Activated T-cell treated with anti-CD3 and anti-CD28 coated beads for 4 hours (primary cell): ENCODE measurements at regions not wholly inside any gene's neighbourhood (a gene's known extent, or its start where the extent isn't known, plus 50 kb on each side); places are given as distances from the start of the nearest gene placed in this dataset.
"Not testable (repeated sequence)": the region's sequence is repeated elsewhere in the genome, so short reads cannot be mapped to it uniquely, and the experiment has no call there.

Source experiments
- DNase-seq: peaks from one replicate; pipeline ENCODE4 v3.0.0-alpha.2; 2020

DNA sequence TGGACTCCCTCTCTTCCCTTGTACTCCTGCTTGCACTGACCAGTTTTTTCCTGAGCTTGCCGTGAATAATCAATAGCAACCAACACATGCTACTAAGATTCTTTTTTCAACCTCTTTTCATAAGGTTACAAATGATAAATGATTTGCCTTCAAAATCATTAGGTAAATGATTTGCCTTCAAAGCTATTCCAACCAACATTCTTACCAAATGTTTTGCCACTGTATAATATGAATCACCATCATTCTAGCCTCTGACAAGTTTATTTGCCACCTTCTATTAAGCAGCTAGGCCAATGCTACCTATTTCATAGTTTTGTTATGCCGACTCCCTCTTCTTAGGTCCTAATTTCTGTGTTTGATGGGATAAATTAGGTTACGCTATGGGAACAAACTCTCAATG, 385.1 kb downstream of the DTWD2 start:
- DNase-seq: no peak

- no peak for DNase-seq
Measured at GRCh38 chr5:118598311-118598710, 390.0 kb downstream of the DTWD2 start.

DNA sequence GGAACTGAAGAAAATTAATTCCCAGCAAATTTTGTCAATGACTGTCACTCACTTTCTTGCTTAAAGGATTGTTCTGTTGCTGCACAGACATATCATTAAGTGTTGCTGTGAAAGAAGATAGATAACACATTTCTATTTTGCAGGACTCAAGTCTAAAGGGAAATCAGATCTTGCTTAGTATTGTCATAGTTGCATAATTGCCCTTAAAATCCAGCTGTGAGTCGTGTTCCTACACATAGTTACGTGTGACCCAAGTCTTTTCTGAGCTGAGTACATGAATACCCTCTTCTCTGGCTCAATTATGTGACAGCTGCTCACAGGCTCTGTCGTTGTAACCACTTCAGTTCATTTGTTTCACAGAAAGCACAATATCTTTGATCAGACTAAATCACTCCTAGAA, 390.8 kb downstream of the DTWD2 start:
- no peak for DNase-seq

GRCh38 chr5:118596255-118596654, 392.1 kb downstream of the DTWD2 start:
- DNase-seq: no peak

- no peak for DNase-seq
Measured at GRCh38 chr5:118593003-118593328, 395.4 kb downstream of the DTWD2 start.

GRCh38 chr5:118592229-118593002, 395.9 kb downstream of the DTWD2 start:
- DNase-seq: no peak

- no peak for DNase-seq
Measured at GRCh38 chr5:118590806-118591205, 397.5 kb downstream of the DTWD2 start.

DNA sequence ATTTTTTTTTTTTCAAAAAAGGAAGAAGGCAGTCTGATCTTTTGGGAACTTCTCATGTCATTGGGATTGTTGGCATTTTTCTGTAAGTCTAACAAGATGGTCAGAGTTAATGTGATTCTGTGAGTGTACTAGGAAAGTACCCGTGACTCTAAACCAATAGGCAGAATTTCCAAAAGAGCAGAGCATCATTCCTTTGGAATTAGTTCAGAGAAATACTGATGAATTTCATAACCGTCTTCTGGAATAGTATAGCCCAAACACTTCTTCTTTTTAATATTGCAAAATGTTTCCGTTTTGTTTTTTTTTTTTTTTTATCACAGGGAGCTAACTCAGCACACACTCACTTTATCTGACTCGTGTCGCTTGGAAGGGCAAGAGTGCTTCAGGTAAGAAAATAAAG, 407.4 kb downstream of the DTWD2 start:
- DNase-seq: no peak

- no peak for DNase-seq
Measured at GRCh38 chr5:118578093-118578492, 410.3 kb downstream of the DTWD2 start.

GRCh38 chr5:118577621-118578020, 410.7 kb downstream of the DTWD2 start:
- no peak for DNase-seq

- DNase-seq: not testable (repeated sequence)
Measured at GRCh38 chr5:118570276-118570675, 418.1 kb downstream of the DTWD2 start.

DNA sequence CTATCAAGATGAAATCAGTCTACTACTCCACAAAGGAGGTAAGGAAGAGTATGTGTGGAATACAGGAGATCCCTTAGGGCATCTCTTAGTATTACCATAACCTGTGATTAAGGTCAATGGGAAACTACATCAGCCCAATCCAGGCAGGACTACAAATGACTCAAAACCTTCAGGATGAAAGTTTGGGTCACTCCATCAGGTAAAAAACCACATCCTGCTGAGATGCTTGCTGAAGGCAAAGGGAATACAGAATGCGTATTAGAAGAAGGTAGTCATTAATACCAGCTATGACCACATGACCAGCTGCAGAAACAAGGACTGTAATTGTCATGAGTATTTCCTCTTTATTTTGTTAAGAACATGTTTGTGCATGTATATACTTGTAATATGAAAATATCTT, 418.8 kb downstream of the DTWD2 start:
- not testable (repeated sequence) for DNase-seq

DNA sequence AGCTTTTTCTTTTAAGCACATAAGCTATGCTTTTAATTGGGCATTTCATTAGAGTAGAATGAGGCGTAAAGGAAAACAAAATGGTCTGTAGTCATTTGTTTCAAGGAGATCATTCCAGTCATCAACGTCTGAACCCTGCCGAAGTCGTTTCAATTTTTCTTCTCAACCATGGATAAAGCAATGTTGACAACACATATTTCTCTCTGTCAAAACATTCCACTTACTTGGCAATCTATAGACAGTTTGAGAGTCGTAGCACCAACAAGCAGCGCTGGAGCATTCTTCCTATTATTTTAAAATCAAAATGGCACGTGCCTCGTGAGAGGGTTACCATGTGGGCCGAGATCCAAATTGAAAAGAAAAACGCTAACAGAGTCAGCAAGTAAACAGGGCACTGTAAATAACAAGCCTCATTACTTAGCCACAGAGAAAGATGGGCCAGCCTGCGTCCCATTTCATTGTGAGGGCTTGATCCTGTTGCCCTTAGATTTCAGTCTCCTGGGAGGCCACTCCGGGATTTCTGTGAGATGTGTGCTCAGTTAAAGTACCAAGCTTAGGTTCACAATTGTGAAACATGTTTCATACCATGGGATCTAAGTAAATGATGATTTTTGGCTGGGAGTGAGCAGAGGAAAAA, 422.9 kb downstream of the DTWD2 start:
- DNase-seq: no peak

GRCh38 chr5:118561971-118562370, 426.4 kb downstream of the DTWD2 start:
- no peak for DNase-seq

- DNase-seq: no peak
Measured at GRCh38 chr5:118561235-118561634, 427.1 kb downstream of the DTWD2 start.

DNA sequence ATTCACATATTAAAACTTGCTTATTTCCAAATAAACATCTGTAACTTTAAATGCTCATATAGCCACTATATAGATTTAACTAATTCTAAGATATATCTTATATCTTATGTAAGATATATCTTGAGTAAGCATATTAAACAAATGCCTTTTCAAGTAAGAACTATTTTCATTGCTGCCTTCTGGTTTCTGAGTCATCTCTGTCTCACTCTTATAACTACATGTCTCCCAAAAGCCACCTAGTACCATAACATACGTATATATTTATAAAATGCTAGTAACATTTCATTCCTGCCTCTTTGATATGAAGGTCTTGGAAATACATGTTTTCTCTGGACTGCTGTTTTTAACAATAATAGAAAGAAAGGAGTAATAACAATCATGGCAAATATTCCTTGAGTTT, 429.5 kb downstream of the DTWD2 start:
- no peak for DNase-seq

- DNase-seq: no peak
Measured at GRCh38 chr5:118557251-118557661, 431.1 kb downstream of the DTWD2 start.

DNA sequence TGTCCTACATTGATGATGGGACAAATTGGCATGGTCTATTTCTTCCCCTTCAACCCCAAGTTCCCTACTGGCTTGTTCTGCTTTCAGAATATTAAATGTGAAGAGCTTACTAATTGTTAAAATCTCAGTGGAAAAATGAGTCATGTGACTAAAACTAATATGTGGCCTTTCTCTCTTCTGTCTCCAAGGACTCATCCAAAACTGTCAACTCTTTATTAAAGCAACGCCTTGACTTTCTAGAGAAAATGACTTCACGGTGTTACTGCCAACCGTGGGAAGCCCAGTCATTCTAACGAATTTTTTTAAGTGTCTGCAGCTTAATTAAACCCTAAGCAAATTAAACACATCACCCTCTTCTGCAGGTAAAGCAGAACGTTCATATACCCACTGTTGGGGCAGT, 431.6 kb downstream of the DTWD2 start:
- DNase-seq: no peak

GRCh38 chr5:118555727-118556126, 432.6 kb downstream of the DTWD2 start:
- DNase-seq: no peak

- DNase-seq: no peak
Measured at GRCh38 chr5:118554981-118555380, 433.4 kb downstream of the DTWD2 start.

DNA sequence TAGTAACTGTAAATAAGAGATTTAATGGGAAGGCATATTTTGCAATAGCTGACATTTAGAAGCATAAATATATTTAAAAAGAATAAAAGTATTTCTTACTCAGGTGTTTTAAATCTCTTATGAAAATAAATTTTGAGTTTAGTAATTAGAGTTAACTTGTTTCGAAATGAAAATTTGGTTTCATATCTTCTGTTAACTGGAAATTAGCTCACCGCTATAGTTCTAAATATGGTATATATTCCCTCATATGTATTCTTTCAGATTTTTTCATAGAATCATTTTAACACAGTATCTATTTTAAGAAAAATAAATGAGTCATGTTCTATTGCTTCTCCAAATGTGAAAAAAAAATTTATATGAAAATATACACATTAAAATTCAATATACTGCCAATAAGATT, 434.1 kb downstream of the DTWD2 start:
- no peak for DNase-seq

- DNase-seq: no peak
Measured at GRCh38 chr5:118553662-118554061, 434.7 kb downstream of the DTWD2 start.

DNA sequence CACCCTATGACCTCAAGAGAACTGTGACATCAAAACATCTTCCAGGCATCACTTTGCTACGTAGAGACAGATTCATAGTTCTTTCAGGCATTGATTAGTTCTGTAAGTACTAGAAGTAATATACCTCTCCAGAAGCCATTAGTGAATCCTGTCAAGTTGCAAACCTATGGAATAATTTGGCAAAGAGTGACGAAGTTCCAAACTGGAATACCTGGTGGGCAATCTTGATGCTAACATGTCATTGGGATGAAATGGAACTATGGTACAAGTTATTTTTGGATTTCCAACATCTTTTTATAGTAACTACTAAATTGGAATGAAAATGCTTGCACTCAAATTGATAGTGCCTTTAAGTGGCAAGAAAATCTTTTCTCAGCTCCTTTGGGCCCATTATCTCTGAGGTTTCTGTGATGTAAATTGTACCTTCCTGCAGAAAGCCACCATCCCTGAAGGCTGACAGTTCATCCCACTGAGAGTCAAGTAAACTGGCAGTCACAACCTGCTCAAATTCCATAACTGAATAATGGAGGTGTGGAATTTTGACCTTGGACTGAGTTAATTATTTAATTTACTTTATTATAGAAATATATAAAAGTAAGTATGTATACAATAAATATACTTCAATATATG, 435.5 kb downstream of the DTWD2 start:
- DNase-seq: no peak

DNA sequence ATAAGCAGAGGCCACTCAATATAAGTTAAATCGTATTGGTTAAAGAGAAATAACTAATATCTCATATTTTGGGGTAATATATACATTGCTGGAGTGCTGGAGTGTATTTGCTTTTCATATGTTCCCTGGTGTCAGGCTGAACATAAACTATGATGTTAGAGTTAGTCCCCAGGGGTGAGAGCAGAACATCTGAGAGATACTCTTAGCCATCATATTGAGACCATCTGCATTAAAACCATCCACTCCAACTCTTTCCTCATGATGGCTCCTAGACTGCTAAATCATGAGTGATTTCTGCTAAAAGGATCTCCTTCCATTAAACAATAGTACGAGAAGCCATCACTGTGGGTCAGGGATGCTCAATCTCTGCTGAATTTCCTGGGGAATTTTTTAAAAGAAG, 436.2 kb downstream of the DTWD2 start:
- no peak for DNase-seq
